Ascending aorta (tissue), 2 donors: ENCODE measurements at regions not wholly inside any gene's neighbourhood (a gene's known extent, or its start where the extent isn't known, plus 50 kb on each side); places are given as distances from the start of the nearest gene placed in this dataset.

Experiments
- DNase-seq, 2 donors: peaks; one replicate each; pipeline ENCODE4 v3.0.0-alpha.2; 2019; ENCODE audit warnings: low spot score in 2 of 2
- H3K27ac ChIP-seq, 2 donors: fragments of 200-600 bp; sonication (generic); one replicate each; pipeline ENCODE4 v1.5.1; 2016 to 2017; ENCODE audit warnings: mild to moderate bottlenecking in 1 of 2
- H3K27me3 ChIP-seq: fragments of 200-600 bp; sonication (generic); one replicate; pipeline ENCODE4 v1.5.1; 2017
- H3K36me3 ChIP-seq, 2 donors: fragments of 200-600 bp; sonication (generic); one replicate each; pipeline ENCODE4 v1.5.1; 2016
- H3K4me1 ChIP-seq, 2 donors: fragments of 200-600 bp; sonication (generic); one replicate each; pipeline ENCODE4 v1.5.1; 2016 to 2017; ENCODE audit warnings: mild to moderate bottlenecking in 1 of 2
- H3K4me3 ChIP-seq, 2 donors: fragments of 200-600 bp; sonication (generic); one replicate each; pipeline ENCODE4 v1.5.1; 2016 to 2017; ENCODE audit warnings: mild to moderate bottlenecking in 1 of 2
- H3K9me3 ChIP-seq, 2 donors: fragments of 200-600 bp; sonication (generic); one replicate each; pipeline ENCODE4 v1.5.1; 2016
- intact Hi-C: fragments of 100-400 bp; cut with DNase I; formaldehyde crosslinking; loops from one replicate; pipeline ENCODE4 v1.15.1; 2023
- TF ChIP-seq, protein P1 (sequence below), 3 experiments: fragments of 200-600 bp in 2 of 3; fragments of 450-650 bp in 1 of 3; sonication (generic) in 2 of 3; IDR thresholded peaks; one replicate each; pipeline ENCODE4 v1.5.1; 2016 to 2019; ENCODE audit warnings: antibody characterized with exemption in 3 of 3, mild to moderate bottlenecking in 1 of 3, moderate library complexity in 1 of 3

DNA sequence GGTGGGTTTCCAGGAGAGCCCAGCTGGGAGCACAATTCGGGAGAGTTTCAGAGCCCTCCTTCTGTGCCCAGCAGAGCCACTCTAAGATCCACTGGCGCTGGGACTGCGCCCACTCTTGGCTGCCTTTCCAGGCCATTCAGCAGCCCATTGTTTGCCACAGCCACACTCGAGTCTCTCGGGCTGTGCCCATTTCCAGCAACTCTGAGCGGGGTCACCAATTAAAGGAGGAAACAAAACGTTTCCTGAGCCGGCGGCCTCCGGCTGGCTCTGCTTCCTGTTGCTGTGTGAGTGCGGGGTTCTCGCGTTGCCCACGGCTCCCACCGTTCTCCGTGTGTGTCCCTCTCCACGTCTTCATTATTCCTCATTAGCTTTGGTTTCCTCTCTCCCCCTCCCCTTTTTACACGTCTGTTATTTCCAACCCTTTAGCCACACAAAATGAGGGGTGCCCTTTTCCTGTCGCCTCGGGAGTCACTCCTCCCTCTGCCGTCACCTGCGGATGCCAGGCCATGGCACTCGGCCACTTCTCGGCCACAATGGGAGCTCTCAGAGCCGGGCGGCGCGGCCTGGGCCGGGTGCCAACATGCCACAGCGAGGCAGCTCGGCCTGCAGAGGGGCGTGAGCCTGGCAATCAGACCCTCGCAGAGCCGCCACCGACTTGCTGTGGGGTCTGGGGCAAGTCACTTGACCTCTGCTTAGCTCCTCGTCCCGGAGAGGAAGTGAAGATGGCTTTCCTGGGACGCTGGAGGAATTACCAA is 94.3 kb upstream of the NKX2-2 start:
- H3K4me3 ChIP-seq: no peak overlapping the region
- TF ChIP-seq, protein P1, sequence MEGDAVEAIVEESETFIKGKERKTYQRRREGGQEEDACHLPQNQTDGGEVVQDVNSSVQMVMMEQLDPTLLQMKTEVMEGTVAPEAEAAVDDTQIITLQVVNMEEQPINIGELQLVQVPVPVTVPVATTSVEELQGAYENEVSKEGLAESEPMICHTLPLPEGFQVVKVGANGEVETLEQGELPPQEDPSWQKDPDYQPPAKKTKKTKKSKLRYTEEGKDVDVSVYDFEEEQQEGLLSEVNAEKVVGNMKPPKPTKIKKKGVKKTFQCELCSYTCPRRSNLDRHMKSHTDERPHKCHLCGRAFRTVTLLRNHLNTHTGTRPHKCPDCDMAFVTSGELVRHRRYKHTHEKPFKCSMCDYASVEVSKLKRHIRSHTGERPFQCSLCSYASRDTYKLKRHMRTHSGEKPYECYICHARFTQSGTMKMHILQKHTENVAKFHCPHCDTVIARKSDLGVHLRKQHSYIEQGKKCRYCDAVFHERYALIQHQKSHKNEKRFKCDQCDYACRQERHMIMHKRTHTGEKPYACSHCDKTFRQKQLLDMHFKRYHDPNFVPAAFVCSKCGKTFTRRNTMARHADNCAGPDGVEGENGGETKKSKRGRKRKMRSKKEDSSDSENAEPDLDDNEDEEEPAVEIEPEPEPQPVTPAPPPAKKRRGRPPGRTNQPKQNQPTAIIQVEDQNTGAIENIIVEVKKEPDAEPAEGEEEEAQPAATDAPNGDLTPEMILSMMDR (IDR thresholded peaks at IDR 0.05): no peak
- H3K27ac ChIP-seq: no peak overlapping the region
- H3K27me3 ChIP-seq: no peaks in the 10 kb centered on the region
- H3K36me3 ChIP-seq: no peaks in the 10 kb centered on the region
- intact Hi-C loops: no loop called here
- no peak for DNase-seq
- H3K9me3 ChIP-seq: no peaks in the 10 kb centered on the region
- no peaks in the 10 kb centered on the region for H3K4me1 ChIP-seq

DNA sequence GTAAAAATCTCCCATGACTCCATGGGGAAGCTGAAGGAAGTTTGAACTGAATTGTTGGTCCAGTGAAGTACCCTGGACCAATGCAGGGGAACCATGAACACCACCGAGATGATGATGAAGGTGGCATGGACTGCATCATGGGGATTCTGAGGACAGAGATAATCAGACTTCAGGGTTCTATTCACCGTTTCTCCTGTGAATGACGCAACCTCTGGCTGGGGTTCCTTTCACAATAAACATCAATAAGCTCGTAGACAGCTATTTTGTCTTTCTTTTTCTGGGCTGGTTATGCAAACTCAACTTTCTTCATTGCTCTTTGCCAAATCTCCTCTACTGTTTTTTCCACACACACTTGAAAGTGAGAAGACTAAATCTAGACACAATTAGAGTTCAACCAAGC is 87.9 kb upstream of the NKX2-2 start:
- no peak overlapping the region for H3K4me3 ChIP-seq
- DNase-seq: no peak
- no peaks in the 10 kb centered on the region for H3K27me3 ChIP-seq
- peaks cover 0 to 5% of the 10 kb centered on the region in 2 donors for H3K9me3 ChIP-seq
- H3K36me3 ChIP-seq: no peaks in the 10 kb centered on the region
- intact Hi-C loops: no loop called here
- TF ChIP-seq, protein P1 (IDR thresholded peaks at IDR 0.05): no peak
- no peak overlapping the region for H3K27ac ChIP-seq
- no peaks in the 10 kb centered on the region for H3K4me1 ChIP-seq

DNA sequence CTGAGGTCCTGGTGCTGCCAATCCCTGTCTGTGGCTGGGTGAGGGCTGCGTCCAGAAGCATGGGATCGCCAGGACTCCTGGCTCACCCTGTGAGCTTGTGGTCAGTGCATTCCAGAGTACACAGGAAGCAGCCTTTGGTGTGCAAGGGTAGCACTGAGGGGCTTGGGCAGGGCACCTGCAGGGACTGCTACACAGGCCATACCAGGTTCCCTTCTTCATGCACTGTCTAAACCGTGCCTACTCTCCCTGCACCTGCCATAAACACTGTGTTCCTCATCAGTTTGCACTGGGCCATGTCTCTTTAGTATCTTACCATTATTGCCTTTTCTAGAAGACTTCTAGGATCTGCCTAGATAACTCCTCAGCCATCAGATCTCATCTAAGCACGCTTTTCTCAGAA is 72.8 kb upstream of the NKX2-2 start:
- DNase-seq: no peak
- Histone ChIP-seq H3K27ac (no peak overlapping the region), H3K9me3 (no peaks in the 10 kb centered on the region), H3K36me3 (no peaks in the 10 kb centered on the region), H3K27me3 (no peaks in the 10 kb centered on the region), H3K4me1 (no peaks in the 10 kb centered on the region), H3K4me3 (no peak overlapping the region)
- TF ChIP-seq, protein P1 (IDR thresholded peaks at IDR 0.05): no peak
- intact Hi-C loops: no loop called here

DNA sequence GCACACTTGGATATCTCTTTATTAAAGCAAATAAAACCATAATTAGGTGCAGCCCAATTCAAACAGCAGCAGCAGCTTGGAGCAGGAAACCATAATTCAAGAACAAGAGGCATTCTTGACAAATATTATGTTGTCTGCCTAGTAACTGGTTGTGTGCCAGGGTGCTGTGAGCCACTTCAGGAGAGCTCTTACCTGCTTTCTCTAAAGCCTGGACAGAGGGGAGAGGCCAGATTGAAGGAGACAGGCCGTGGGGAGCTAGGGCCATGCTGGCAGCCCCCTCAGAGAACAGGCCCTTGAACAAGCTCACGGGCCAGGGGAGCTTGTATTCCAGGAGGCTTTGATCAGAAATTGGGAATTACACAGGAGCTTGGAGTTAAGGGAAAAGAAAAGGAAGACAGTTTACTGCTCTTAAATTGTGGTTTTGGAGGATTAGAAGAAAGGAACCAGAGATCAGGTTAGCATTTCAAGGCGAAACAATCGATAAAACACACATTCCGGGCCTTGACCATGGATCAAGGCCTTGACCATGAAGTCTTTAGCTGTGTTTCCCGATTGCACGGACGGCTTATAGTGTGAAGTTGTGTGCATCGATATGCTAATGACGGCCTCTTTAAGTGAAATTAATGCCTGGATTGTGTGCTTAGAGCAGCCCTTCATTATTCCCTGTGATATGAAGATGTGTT is 69.8 kb upstream of the NKX2-2 start:
- intact Hi-C loops: no loop called here

DNA sequence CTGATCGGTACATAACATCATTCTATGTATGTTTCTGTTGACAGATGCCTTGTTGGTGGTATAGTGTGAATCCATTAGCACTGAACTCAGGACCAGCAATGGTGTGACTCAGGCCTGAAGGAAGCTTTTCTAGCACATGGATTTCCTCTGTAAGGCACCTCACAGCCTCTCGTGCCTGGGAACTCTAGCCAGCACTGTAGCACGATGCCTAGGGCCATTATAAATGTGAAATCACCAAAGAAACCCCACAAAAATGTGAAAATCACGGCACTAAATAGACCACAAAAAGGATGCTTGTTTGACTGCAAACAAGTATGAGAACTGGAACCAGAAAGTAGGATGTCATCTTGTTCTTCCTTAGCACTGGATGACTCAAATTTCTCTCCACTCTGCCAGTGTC is 63.7 kb upstream of the NKX2-2 start:
- no peak overlapping the region for H3K27ac ChIP-seq
- TF ChIP-seq, protein P1 (IDR thresholded peaks at IDR 0.05): no peak
- no peak for DNase-seq
- H3K4me3 ChIP-seq: no peak overlapping the region
- H3K36me3 ChIP-seq: no peaks in the 10 kb centered on the region
- H3K27me3 ChIP-seq: no peaks in the 10 kb centered on the region
- H3K4me1 ChIP-seq: no peaks in the 10 kb centered on the region
- H3K9me3 ChIP-seq: no peaks in the 10 kb centered on the region
- intact Hi-C loops: no loop called here

More for the DNA sequence above, 69.8 kb upstream of the NKX2-2 start:
- DNase-seq: no peak
- Histone ChIP-seq H3K9me3 (no peaks in the 10 kb centered on the region), H3K27ac (no peak overlapping the region), H3K4me1 (no peaks in the 10 kb centered on the region), H3K36me3 (no peaks in the 10 kb centered on the region), H3K27me3 (no peaks in the 10 kb centered on the region), H3K4me3 (no peak overlapping the region)
- TF ChIP-seq, protein P1 (IDR thresholded peaks at IDR 0.05): no peak
